Mesothelial cell of epicardium (in vitro differentiated cells): ENCODE measurements at regions not wholly inside any gene's neighbourhood (a gene's known extent, or its start where the extent isn't known, plus 50 kb on each side); places are given as distances from the start of the nearest gene placed in this dataset.

Experiments used
- DNase-seq, 2 experiments: peaks; one replicate each; pipeline ENCODE4 v3.0.0; 2021; ENCODE audit warnings: low spot score in 2 of 2; ENCODE audit not compliant: unreplicated experiment in 2 of 2
- H3K27ac Mint-ChIP-seq: 2 replicates; pipeline ENCODE4 v1.8.0; 2021; ENCODE audit warnings: mixed read lengths
- H3K27me3 Mint-ChIP-seq: 2 replicates; pipeline ENCODE4 v1.8.0; 2021; ENCODE audit warnings: low read depth, mixed read lengths
- H3K36me3 Mint-ChIP-seq: 2 replicates; pipeline ENCODE4 v1.8.0; 2021; ENCODE audit warnings: mixed read lengths
- H3K4me1 Mint-ChIP-seq: 2 replicates; pipeline ENCODE4 v1.8.0; 2021; ENCODE audit warnings: mixed read lengths
- H3K4me3 Mint-ChIP-seq: 2 replicates; pipeline ENCODE4 v1.8.0; 2021; ENCODE audit warnings: mild to moderate bottlenecking, moderate library complexity, mixed read lengths
- H3K9me3 Mint-ChIP-seq: 2 replicates; pipeline ENCODE4 v1.8.0; 2021; ENCODE audit warnings: mixed read lengths
- CTCF ChIP-seq: fragments of 200-600 bp; sonication (generic); IDR thresholded peaks from one replicate; pipeline ENCODE4 v1.5.0; 2021; ENCODE audit warnings: antibody characterized with exemption; ENCODE audit not compliant: unreplicated experiment

- Mint-ChIP-seq H3K4me3 (no peak overlapping the region), H3K27me3 (peaks cover 19% of the 10 kb centered on the region), H3K9me3 (no peaks in the 10 kb centered on the region), H3K4me1 (no peaks in the 10 kb centered on the region), H3K36me3 (no peaks in the 10 kb centered on the region), H3K27ac (no peak overlapping the region)
- no peak for DNase-seq
- no peak for TF ChIP-seq CTCF
Observed at GRCh38 chr22:49588739-49589138, 238.9 kb downstream of the BRD1 start.

- H3K4me1 Mint-ChIP-seq = no peaks in the 10 kb centered on the region
- H3K9me3 Mint-ChIP-seq = no peaks in the 10 kb centered on the region
- no peak overlapping the region for H3K4me3 Mint-ChIP-seq
- H3K27ac Mint-ChIP-seq = no peak overlapping the region
- no peak for DNase-seq
- H3K27me3 Mint-ChIP-seq = peaks cover 22% of the 10 kb centered on the region
- TF ChIP-seq CTCF = no peak
- no peaks in the 10 kb centered on the region for H3K36me3 Mint-ChIP-seq
Observed at GRCh38 chr22:49587987-49588386, 239.7 kb downstream of the BRD1 start.

GRCh38 chr22:49587421-49587820 is 240.3 kb downstream of the BRD1 start:
- DNase-seq = no peak
- H3K4me3 Mint-ChIP-seq = no peak overlapping the region
- no peaks in the 10 kb centered on the region for H3K36me3 Mint-ChIP-seq
- no peak for TF ChIP-seq CTCF
- H3K27me3 Mint-ChIP-seq = peaks cover 22% of the 10 kb centered on the region
- H3K27ac Mint-ChIP-seq = no peak overlapping the region
- H3K4me1 Mint-ChIP-seq = no peaks in the 10 kb centered on the region
- H3K9me3 Mint-ChIP-seq = no peaks in the 10 kb centered on the region

GRCh38 chr22:49586873-49587272 is 240.8 kb downstream of the BRD1 start:
- H3K4me3 Mint-ChIP-seq = no peak overlapping the region
- H3K27ac Mint-ChIP-seq = no peak overlapping the region
- no peak for TF ChIP-seq CTCF
- no peaks in the 10 kb centered on the region for H3K4me1 Mint-ChIP-seq
- H3K36me3 Mint-ChIP-seq = no peaks in the 10 kb centered on the region
- no peak for DNase-seq
- peaks cover 22% of the 10 kb centered on the region for H3K27me3 Mint-ChIP-seq
- no peaks in the 10 kb centered on the region for H3K9me3 Mint-ChIP-seq

GRCh38 chr22:49586244-49586748 is 241.4 kb downstream of the BRD1 start:
- TF ChIP-seq CTCF = no peak
- peaks cover 22% of the 10 kb centered on the region for H3K27me3 Mint-ChIP-seq
- H3K4me3 Mint-ChIP-seq = no peak overlapping the region
- H3K4me1 Mint-ChIP-seq = no peaks in the 10 kb centered on the region
- no peaks in the 10 kb centered on the region for H3K9me3 Mint-ChIP-seq
- no peaks in the 10 kb centered on the region for H3K36me3 Mint-ChIP-seq
- H3K27ac Mint-ChIP-seq = no peak overlapping the region
- no peak for DNase-seq
